Activated naive CD4-positive, alpha-beta T cell treated with anti-CD3 and anti-CD28 coated beads for 36 hours (primary cell): ENCODE measurements at regions not wholly inside any gene's neighbourhood (a gene's known extent, or its start where the extent isn't known, plus 50 kb on each side); places are given as distances from the start of the nearest gene placed in this dataset.
"Not testable (repeated sequence)": the region's sequence is repeated elsewhere in the genome, so short reads cannot be mapped to it uniquely, and the experiment has no call there.

ENCODE experiments used
- CTCF ChIA-PET: fragments of 350-600 bp; sonication (Branson Sonifier 250); formaldehyde crosslinking; loops from one replicate; lab custom pipeline; 2021; ENCODE audit warnings: antibody characterized with exemption; lab: Charles Lee
- DNase-seq: peaks from one replicate; pipeline ENCODE4 v3.0.0-alpha.2; 2020
- H3K27ac Mint-ChIP-seq: one replicate; pipeline ENCODE4 v1.8.0; 2021; ENCODE audit warnings: mild to moderate bottlenecking, mixed read lengths
- H3K27me3 Mint-ChIP-seq: one replicate; pipeline ENCODE4 v1.8.0; 2021; ENCODE audit warnings: low read depth, mixed read lengths
- H3K36me3 Mint-ChIP-seq: one replicate; pipeline ENCODE4 v1.8.0; 2021; ENCODE audit warnings: low read depth, mixed read lengths
- H3K4me1 Mint-ChIP-seq: one replicate; pipeline ENCODE4 v1.8.0; 2021; ENCODE audit warnings: low read depth, mixed read lengths
- H3K4me3 Mint-ChIP-seq: one replicate; pipeline ENCODE4 v1.8.0; 2021; ENCODE audit warnings: mild to moderate bottlenecking, moderate library complexity, mixed read lengths
- H3K9me3 Mint-ChIP-seq: one replicate; pipeline ENCODE4 v1.8.0; 2021; ENCODE audit warnings: mixed read lengths
- intact Hi-C: fragments of 100-400 bp; cut with micrococcal nuclease; formaldehyde crosslinking; loops from one replicate; pipeline ENCODE4 v1.15.1; 2023

DNA sequence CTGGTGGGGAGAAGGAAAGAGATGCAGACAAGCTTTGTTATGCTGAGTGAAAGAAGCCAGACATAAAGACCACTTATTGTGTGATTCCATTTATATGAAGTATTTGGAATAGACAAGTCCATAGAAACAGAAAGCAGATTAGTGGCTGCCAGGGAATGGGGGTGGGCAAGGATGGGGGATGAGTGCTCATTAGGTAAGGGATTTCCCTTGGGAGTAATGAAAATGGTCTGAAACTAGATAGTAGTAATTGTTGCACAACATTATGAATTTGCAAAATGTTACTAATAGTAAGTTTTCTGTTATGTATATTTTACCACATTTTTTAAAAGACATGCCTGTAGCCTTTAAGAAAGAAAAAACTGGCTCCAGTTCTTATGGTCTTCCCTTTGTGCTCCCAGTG lies 154.9 kb downstream of the LNPK start:
- no peaks in the 10 kb centered on the region for H3K4me1 Mint-ChIP-seq
- no peak overlapping the region for H3K4me3 Mint-ChIP-seq
- no peak overlapping the region for H3K27ac Mint-ChIP-seq
- DNase-seq: no peak
- H3K27me3 Mint-ChIP-seq: peaks cover 39% of the 10 kb centered on the region
- intact Hi-C loops: no loop called here
- H3K9me3 Mint-ChIP-seq: no peaks in the 10 kb centered on the region
- no peaks in the 10 kb centered on the region for H3K36me3 Mint-ChIP-seq
- CTCF ChIA-PET: no interaction called here

DNA sequence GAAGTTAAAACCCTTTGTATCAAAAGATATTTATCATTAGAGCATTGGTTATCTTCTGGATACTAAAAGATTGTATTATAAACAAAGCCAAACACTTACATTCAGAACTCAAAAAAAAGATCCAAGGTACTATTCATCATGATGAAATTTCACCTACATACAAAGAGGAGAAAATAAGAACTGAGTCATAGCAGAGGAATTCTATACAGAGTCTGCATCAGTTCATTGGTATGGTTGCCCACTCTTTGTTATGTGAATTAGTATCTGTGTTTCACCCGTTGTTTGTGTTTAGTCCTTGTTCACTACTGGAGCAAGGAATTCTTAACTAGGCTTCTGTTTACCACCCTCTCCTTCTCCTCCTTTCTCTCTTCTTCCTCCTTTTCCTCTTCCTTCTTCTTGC lies 157.9 kb downstream of the LNPK start:
- H3K27ac Mint-ChIP-seq: no peak overlapping the region
- H3K27me3 Mint-ChIP-seq: peaks cover 41% of the 10 kb centered on the region
- H3K9me3 Mint-ChIP-seq: no peaks in the 10 kb centered on the region
- H3K4me1 Mint-ChIP-seq: no peaks in the 10 kb centered on the region
- no peaks in the 10 kb centered on the region for H3K36me3 Mint-ChIP-seq
- intact Hi-C loops: no loop called here
- no peak overlapping the region for H3K4me3 Mint-ChIP-seq
- CTCF ChIA-PET: no interaction called here
- DNase-seq: no peak

GRCh38 chr2:175843625-175844024 lies 158.4 kb downstream of the LNPK start:
- CTCF ChIA-PET: no interaction called here
- Mint-ChIP-seq H3K36me3 (no peaks in the 10 kb centered on the region), H3K9me3 (no peaks in the 10 kb centered on the region), H3K27me3 (peaks cover 45% of the 10 kb centered on the region), H3K4me3 (no peak overlapping the region), H3K27ac (no peak overlapping the region), H3K4me1 (no peaks in the 10 kb centered on the region)
- intact Hi-C loops: no loop called here
- no peak for DNase-seq

DNA sequence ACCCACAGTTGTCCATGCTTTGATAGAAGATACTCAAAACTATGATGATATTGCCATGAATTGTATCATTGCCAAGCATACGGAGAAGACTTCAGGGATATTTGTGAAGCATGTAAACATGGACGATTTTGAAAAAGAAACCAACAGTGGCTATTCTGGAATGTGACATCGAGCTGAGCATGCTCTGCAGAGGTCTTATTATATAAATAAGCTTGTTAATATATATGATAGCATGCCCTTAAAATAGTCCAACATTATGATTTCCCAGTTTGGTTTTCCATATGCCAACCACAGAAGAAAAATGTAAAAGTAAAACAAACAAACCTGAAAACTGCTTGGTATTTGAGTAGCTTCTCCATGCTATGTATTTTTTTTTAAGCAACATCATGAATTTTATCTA lies 159.1 kb downstream of the LNPK start:
- no peaks in the 10 kb centered on the region for H3K36me3 Mint-ChIP-seq
- no peak for DNase-seq
- H3K4me1 Mint-ChIP-seq: no peaks in the 10 kb centered on the region
- intact Hi-C loops: no loop called here
- peaks cover 39% of the 10 kb centered on the region for H3K27me3 Mint-ChIP-seq
- no peak overlapping the region for H3K4me3 Mint-ChIP-seq
- CTCF ChIA-PET: interaction anchor here (0.7 kb wide), 1 partner anchor 552 kb away, joined by 3 read pairs; no protein-coding TSS in a partner anchor
- H3K27ac Mint-ChIP-seq: no peak overlapping the region
- H3K9me3 Mint-ChIP-seq: no peaks in the 10 kb centered on the region

DNA sequence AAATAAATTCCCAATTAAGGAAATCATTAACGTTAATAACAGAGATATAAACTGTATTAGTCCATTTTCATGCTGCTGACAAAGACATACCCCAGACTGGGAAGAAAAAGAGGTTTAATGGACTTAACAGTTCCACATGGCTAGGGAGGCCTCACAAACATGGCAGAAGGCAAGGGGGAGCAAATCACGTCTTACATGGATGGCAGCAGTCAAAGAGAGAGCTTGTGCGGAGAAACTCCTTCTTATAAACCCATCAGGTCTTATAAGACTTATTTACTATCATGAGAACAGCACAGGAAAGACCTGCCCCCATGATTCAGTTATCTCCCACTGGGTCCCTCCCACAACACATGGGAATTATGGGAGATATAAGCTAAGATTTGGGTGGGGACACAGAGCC lies 161.3 kb downstream of the LNPK start:
- H3K36me3 Mint-ChIP-seq, H3K27ac Mint-ChIP-seq, intact Hi-C loops, CTCF ChIA-PET, H3K4me3 Mint-ChIP-seq, H3K9me3 Mint-ChIP-seq, H3K4me1 Mint-ChIP-seq, DNase-seq: not testable (repeated sequence)
- H3K27me3 Mint-ChIP-seq: peaks cover 31% of the 10 kb centered on the region

DNA sequence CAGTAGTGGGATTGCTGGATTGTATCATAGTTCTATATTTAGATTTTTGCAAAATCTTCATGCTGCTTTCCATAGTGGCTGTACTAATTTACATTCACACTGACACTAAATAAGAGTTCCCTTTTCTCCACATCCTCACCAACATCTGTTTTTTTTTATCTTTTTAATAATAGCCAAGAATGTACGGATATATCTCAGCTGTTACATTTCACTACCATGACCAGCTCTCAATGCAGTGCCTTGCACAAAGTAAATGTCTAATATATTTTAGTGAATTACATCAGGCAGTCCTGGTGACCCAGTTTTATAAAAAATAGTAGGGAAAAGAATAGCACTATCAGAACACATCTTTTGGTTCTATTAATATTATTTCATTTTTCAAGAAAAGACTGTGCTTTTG lies 161.8 kb downstream of the LNPK start:
- intact Hi-C loops: no loop called here
- Mint-ChIP-seq H3K4me3 (no peak overlapping the region), H3K36me3 (no peaks in the 10 kb centered on the region), H3K4me1 (no peaks in the 10 kb centered on the region), H3K27me3 (peaks cover 28% of the 10 kb centered on the region), H3K9me3 (no peaks in the 10 kb centered on the region), H3K27ac (no peak overlapping the region)
- CTCF ChIA-PET: no interaction called here
- DNase-seq: no peak

DNA sequence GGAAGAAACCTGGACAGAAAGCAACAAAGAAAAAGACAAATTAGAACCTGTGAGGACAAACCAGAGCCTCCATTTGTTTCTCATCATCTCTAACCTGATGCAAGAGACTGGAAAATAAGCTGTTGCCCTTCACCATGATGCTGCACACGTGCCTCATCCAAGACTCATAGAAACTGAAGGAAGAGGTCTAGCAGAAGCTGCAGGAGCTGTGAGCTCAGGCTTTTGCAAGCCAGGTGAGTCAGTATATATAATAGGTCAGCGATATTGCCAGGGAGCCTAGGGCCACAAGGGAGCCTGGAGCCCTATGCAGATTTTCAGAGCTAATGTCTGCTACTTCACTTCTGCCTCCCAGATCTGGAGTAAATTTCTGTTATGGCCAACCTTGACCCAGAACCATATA lies 163.1 kb downstream of the LNPK start:
- H3K4me3 Mint-ChIP-seq: no peak overlapping the region
- H3K36me3 Mint-ChIP-seq: no peaks in the 10 kb centered on the region
- CTCF ChIA-PET: interaction anchor here (1.1 kb wide), 1 partner anchor 15 kb away, joined by 3 read pairs; no protein-coding TSS in a partner anchor
- intact Hi-C loops: no loop called here
- H3K27ac Mint-ChIP-seq: no peak overlapping the region
- peaks cover 30% of the 10 kb centered on the region for H3K27me3 Mint-ChIP-seq
- H3K4me1 Mint-ChIP-seq: no peaks in the 10 kb centered on the region
- H3K9me3 Mint-ChIP-seq: no peaks in the 10 kb centered on the region
- no peak for DNase-seq

DNA sequence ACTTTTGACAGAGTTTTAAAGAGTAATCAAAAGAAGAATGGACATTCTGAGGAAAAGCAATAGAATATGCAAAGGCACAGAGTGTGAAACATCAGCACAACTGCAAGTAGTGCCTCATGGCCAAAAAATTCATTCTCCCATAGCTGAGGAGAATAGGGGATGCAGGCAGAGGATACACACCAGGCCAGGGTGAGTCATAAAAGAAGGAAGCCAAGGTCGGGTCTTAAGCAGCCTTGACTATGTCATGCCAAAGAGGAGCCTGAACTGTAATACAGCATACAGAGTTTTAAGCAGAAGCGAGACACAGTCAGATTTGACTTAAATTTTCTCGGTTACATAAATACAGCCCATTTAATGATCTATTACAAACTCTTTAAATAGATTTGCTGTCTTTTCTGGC lies 165.0 kb downstream of the LNPK start:
- CTCF ChIA-PET: no interaction called here
- no peak for DNase-seq
- H3K4me3 Mint-ChIP-seq: no peak overlapping the region
- H3K27me3 Mint-ChIP-seq: peaks cover 30% of the 10 kb centered on the region
- no peaks in the 10 kb centered on the region for H3K36me3 Mint-ChIP-seq
- intact Hi-C loops: no loop called here
- H3K27ac Mint-ChIP-seq: no peak overlapping the region
- H3K4me1 Mint-ChIP-seq: no peaks in the 10 kb centered on the region
- no peaks in the 10 kb centered on the region for H3K9me3 Mint-ChIP-seq

DNA sequence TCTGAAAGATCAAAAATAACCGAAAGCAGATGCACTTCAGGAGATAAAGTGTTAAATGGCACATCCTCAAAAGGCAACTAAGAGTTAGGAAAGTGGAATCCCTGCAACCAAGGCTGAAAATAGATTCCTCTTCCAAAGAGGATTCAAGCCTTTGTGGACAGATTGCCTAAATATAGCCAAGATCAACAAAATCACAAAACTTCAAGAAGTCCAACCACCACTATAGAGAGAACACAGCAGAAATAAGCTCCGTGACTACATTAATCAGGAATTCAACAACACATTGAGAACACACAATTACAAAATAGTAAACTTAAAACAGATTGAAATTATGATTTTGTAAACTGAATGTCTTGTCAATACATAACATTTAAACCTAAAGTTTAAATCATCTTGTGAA lies 165.7 kb downstream of the LNPK start:
- no peaks in the 10 kb centered on the region for H3K9me3 Mint-ChIP-seq
- H3K36me3 Mint-ChIP-seq: no peaks in the 10 kb centered on the region
- no peak for DNase-seq
- H3K27ac Mint-ChIP-seq: no peak overlapping the region
- peaks cover 27% of the 10 kb centered on the region for H3K27me3 Mint-ChIP-seq
- no peaks in the 10 kb centered on the region for H3K4me1 Mint-ChIP-seq
- no peak overlapping the region for H3K4me3 Mint-ChIP-seq
- CTCF ChIA-PET: no interaction called here
- intact Hi-C loops: no loop called here

- Mint-ChIP-seq H3K27me3 (peaks cover 23% of the 10 kb centered on the region), H3K9me3 (no peaks in the 10 kb centered on the region), H3K4me1 (no peaks in the 10 kb centered on the region), H3K27ac (no peak overlapping the region), H3K36me3 (no peaks in the 10 kb centered on the region), H3K4me3 (no peak overlapping the region)
- intact Hi-C loops: no loop called here
- DNase-seq: no peak
- CTCF ChIA-PET: no interaction called here
Observed at GRCh38 chr2:175834477-175834876, 167.6 kb downstream of the LNPK start.

DNA sequence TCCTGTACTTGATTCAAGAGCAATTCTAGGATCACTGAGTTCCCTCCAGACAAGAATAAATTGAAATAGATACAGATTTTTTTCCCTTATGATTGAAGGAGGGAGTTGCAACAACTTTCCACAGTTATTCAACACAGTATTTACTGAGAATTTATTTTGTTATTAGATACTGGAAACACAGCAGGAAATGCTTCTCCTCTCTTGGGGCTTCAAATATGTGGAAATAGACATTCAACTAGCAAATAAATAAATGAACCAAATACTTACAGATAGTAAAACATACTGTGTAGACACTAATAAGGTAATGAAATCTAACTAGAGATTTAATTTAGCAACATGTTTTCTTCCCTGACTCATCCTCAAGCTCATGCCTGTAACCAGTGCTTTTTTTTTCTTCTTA lies 169.2 kb downstream of the LNPK start:
- H3K36me3 Mint-ChIP-seq: no peaks in the 10 kb centered on the region
- no peak overlapping the region for H3K4me3 Mint-ChIP-seq
- CTCF ChIA-PET: no interaction called here
- H3K27me3 Mint-ChIP-seq: peaks cover 17% of the 10 kb centered on the region
- H3K9me3 Mint-ChIP-seq: no peaks in the 10 kb centered on the region
- H3K27ac Mint-ChIP-seq: no peak overlapping the region
- no peak for DNase-seq
- H3K4me1 Mint-ChIP-seq: no peaks in the 10 kb centered on the region
- intact Hi-C loops: no loop called here

- CTCF ChIA-PET: no interaction called here
- Mint-ChIP-seq H3K4me3 (no peak overlapping the region), H3K27ac (no peak overlapping the region), H3K36me3 (no peaks in the 10 kb centered on the region), H3K27me3 (peaks cover 12% of the 10 kb centered on the region), H3K4me1 (no peaks in the 10 kb centered on the region), H3K9me3 (no peaks in the 10 kb centered on the region)
- DNase-seq: no peak
- intact Hi-C loops: no loop called here
Observed at GRCh38 chr2:175829741-175830140, 172.3 kb downstream of the LNPK start.

GRCh38 chr2:175827856-175828255 lies 174.2 kb downstream of the LNPK start:
- Mint-ChIP-seq H3K27ac (no peak overlapping the region), H3K36me3 (no peaks in the 10 kb centered on the region), H3K4me3 (no peak overlapping the region), H3K4me1 (no peaks in the 10 kb centered on the region), H3K9me3 (no peaks in the 10 kb centered on the region), H3K27me3 (peaks cover 5% of the 10 kb centered on the region)
- intact Hi-C loops: no loop called here
- CTCF ChIA-PET: no interaction called here
- no peak for DNase-seq

DNA sequence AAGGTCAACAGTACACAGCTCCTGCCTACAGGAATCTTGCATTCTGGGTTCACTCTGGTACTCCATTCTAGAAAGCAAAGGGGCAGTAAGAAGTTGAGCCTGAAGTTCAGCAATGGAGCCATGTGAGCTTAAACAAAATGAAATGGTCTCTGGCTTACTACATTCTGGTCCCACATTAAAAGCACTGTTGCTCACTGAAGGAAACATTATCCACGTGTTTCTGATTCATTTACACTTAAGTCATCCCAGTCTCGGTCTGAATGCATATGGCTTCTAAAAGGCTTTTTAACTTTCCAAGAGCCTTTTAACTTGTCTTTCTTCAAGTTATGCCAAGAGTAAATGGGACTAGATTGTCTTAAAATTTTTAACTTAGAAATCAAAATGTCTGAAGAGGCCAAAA lies 177.8 kb downstream of the LNPK start:
- Mint-ChIP-seq H3K27me3 (peaks cover 24% of the 10 kb centered on the region), H3K9me3 (no peaks in the 10 kb centered on the region), H3K27ac (no peak overlapping the region), H3K4me1 (no peaks in the 10 kb centered on the region), H3K36me3 (no peaks in the 10 kb centered on the region), H3K4me3 (no peak overlapping the region)
- CTCF ChIA-PET: interaction anchor here (1.0 kb wide), 2 partner anchors 9 to 15 kb away, joined by 3 read pairs; no protein-coding TSS in a partner anchor
- intact Hi-C loops: no loop called here
- DNase-seq: no peak
